H1 (cell line): ENCODE measurements at regions not wholly inside any gene's neighbourhood (a gene's known extent, or its start where the extent isn't known, plus 50 kb on each side); places are given as distances from the start of the nearest gene placed in this dataset.

Experiments
- BRCA1 ChIP-seq: IDR thresholded peaks from 2 replicates; pipeline ENCODE4 v1.6.1; 2012; ENCODE audit warnings: low read depth, low read length, improper control_type of control experiment
- SP1 ChIP-seq: IDR thresholded peaks from 2 replicates; pipeline ENCODE4 v1.6.1; 2011; ENCODE audit warnings: low read depth, low read length

GRCh38 chr11:114819028-114819427, 140.7 kb downstream of the NXPE2 start (continued):
- no peak for TF ChIP-seq SP1
- TF ChIP-seq BRCA1, result no peak
